ENCODE measurements at regions not wholly inside any gene's neighbourhood (a gene's known extent, or its start where the extent isn't known, plus 50 kb on each side); places are given as distances from the start of the nearest gene placed in this dataset.

DNA sequence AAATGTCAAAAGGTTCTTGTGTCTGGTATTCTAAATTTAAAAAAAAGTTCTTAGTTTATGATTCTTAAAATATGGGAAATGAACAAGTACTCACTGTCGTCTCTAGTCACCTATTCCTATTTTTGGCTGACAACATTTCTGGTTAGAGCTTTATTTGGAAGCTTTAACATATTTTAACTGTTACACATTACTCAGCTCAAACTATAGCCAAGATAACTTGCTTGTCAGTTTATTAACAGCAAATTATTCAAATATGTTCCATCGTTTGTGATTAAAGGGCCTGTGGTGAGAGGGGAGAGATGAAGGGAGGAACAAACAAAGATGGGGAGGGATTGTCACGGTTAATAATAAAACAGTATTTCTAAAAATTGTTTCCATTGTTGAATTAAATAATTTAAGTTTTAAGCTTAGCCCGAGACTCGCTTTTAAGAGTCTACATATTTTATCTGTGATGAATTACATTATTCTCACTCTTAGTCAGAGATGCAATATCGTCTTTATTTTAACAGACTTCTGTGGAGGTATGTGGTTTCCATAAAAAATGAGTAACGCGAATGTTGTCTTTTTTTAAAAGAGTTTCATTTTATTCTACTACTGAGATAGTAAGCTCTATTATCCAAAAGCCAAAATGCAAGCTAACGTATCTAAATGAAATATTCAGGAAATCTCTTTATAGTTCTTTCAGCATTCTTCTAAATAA lies 321.9 kb upstream of the PMFBP1 start:
- Histone ChIP-seq H3K9ac (replicated peaks in 1 of 4; ENCODE audit: extremely low read depth in 1 of 4, low read depth in 3 of 4, low read length in 3 of 4) (no peak overlapping the region), H2BK5ac (ENCODE audit: low read depth, low read length) (no peak overlapping the region), H3K9me3 (ENCODE audit: insufficient read depth in 2 of 2, low read depth in 1 of 2, low read length in 1 of 2) (no peaks in the 10 kb centered on the region), H2BK12ac (ENCODE audit: low read depth, low read length) (no peak overlapping the region), H3K4me3 (ENCODE audit: extremely low read depth in 1 of 4, insufficient read depth in 2 of 4, low read depth in 3 of 4, low read length in 4 of 4) (no peak overlapping the region), H2BK120ac (replicated peaks; ENCODE audit: low read depth, low read length) (no peak overlapping the region), H3K27ac (ENCODE audit: low read depth, low read length) (no peak overlapping the region), H3K56ac (replicated peaks; ENCODE audit: insufficient read length, low read depth, low read length) (no peak overlapping the region), H3K14ac (ENCODE audit: insufficient read length) (no peak overlapping the region), H4K5ac (ENCODE audit: insufficient read length, low read depth, low read length) (no peak overlapping the region), H3K27me3 (replicated peaks in 1 of 4; ENCODE audit: control insufficient read depth in 3 of 4, extremely low read depth in 1 of 4, insufficient read depth in 3 of 4, low read length in 3 of 4) (peaks cover 0 to 1% (median 0%) of the 10 kb centered on the region in 4 experiments; a peak in 1 of 7 replicates), H3K79me2 (ENCODE audit: control insufficient read depth in 1 of 2, insufficient read depth in 2 of 2, low read length in 2 of 2) (no peaks in the 10 kb centered on the region), H2AK5ac (ENCODE audit: low read depth, low read length) (no peak overlapping the region), H4K91ac (replicated peaks; ENCODE audit: insufficient read length, low read length) (no peak overlapping the region), H3K23me2 (ENCODE audit: low read depth, low read length) (no peaks in the 10 kb centered on the region), H2BK15ac (ENCODE audit: low read length) (no peak overlapping the region), H3K79me1 (ENCODE audit: low read depth, low read length) (no peaks in the 10 kb centered on the region), H3K4me1 (replicated peaks in 1 of 4; ENCODE audit: control insufficient read depth in 3 of 4, insufficient read depth in 4 of 4, low read length in 3 of 4) (no peaks in the 10 kb centered on the region), H4K8ac (ENCODE audit: extremely low read depth, insufficient read depth, low read length) (no peak overlapping the region), H3K36me3 (ENCODE audit: control insufficient read depth in 2 of 4, insufficient read depth in 4 of 4, low read length in 3 of 4) (no peaks in the 10 kb centered on the region), H3K23ac (ENCODE audit: insufficient read length) (no peak overlapping the region), H3K18ac (ENCODE audit: extremely low read depth, low read length) (no peak overlapping the region), H3K4ac (replicated peaks; ENCODE audit: insufficient read length, low read depth, low read length) (no peak overlapping the region), H2AFZ (ENCODE audit: low read length) (no peak overlapping the region), H4K20me1 (replicated peaks in 1 of 2; ENCODE audit: control insufficient read depth in 1 of 2, insufficient read depth in 2 of 2, low read length in 2 of 2) (no peaks in the 10 kb centered on the region), H2BK20ac (ENCODE audit: low read length) (no peak overlapping the region), H3K4me2 (ENCODE audit: insufficient read depth in 1 of 2, low read depth in 2 of 2, low read length in 2 of 2) (no peak overlapping the region)
- FAIRE-seq (no peak), DNase-seq (ENCODE audit: low read depth in 1 of 2, low spot score in 2 of 2) (no peak)
- CTCF ChIA-PET (ENCODE audit: partially characterized antibody) = interaction anchor here (1.1 to 1.9 kb wide), 4 partner anchors 9 to 354 kb away, joined by 3 to 8 read pairs (median 4); no protein-coding TSS in a partner anchor
- WGBS, 2 experiments (ENCODE audit: extremely low coverage in 1 of 2, insufficient coverage in 1 of 2, insufficient read length in 1 of 2, insufficient replicate concordance in 2 of 2, low coverage in 1 of 2, low lambda C conversion rate in 2 of 2, missing lambda C conversion rate in 1 of 2) = 94% methylated on average over 9 of the region's 9 CpGs; no CpG with 5 or more reads in 1 of the 2 experiments
- POLR2A ChIA-PET (ENCODE audit: partially characterized antibody) = no interaction called here
- TF ChIP-seq SP4 (IDR thresholded peaks at IDR 0.05; ENCODE audit: low read length) = no peak
- TF ChIP-seq BACH1 (IDR thresholded peaks at IDR 0.05; ENCODE audit: low read length) = no peak
- no peak for TF ChIP-seq KDM1A (IDR thresholded peaks at IDR 0.05; ENCODE audit: borderline replicate concordance, low read length)
- no peak for TF ChIP-seq TBP (IDR thresholded peaks at IDR 0.05; ENCODE audit: low read depth, low read length)
- no peak for TF ChIP-seq RBBP5 (IDR thresholded peaks at IDR 0.05; ENCODE audit: borderline replicate concordance, low read depth, low read length)
- TF ChIP-seq RAD21 (IDR thresholded peaks at IDR 0.05 in 1 of 2, conservative IDR thresholded peaks at IDR 0.05 in 1 of 2; ENCODE audit: low read depth in 2 of 2, low read length in 2 of 2) = no peak
- TF ChIP-seq EGR1 (IDR thresholded peaks at IDR 0.05; ENCODE audit: borderline replicate concordance, low read depth, low read length) = no peak
- no peak for TF ChIP-seq TEAD4 (IDR thresholded peaks at IDR 0.05; ENCODE audit: low read depth, low read length)
